ENCODE measurements at regions not wholly inside any gene's neighbourhood (a gene's known extent, or its start where the extent isn't known, plus 50 kb on each side); places are given as distances from the start of the nearest gene placed in this dataset.

GRCh38 chr5:135087950-135088349 lies 53.9 kb upstream of the PITX1 start:
- Histone ChIP-seq H3K27ac (no peak overlapping the region), H3K9me3 (no peaks in the 10 kb centered on the region), H3K4me3 (no peak overlapping the region), H3K4me2 (no peak overlapping the region), H3K4me1 (peaks cover 20% of the 10 kb centered on the region)
- TF ChIP-seq SREBF2 (IDR thresholded peaks at IDR 0.05) (no peak), KDM5A (IDR thresholded peaks at IDR 0.05) (no peak), EP300 (IDR thresholded peaks at IDR 0.05) (no peak), RFX5 (IDR thresholded peaks at IDR 0.05) (no peak), HDAC2 (IDR thresholded peaks at IDR 0.05) (no peak), MYC (IDR thresholded peaks at IDR 0.05; ENCODE audit: borderline replicate concordance, low read length) (no peak), PBX3 (IDR thresholded peaks at IDR 0.05) (no peak), ZNF302 (CRISPR knock-in tag; IDR thresholded peaks at IDR 0.05) (no peak), POLR2A (IDR thresholded peaks at IDR 0.05; ENCODE audit: low read length) (no peak)
- DNase-seq (ENCODE audit: low read depth in 1 of 2, low spot score in 1 of 2) = no peak
- ChIA-PET POLR2A (no interaction called here), CTCF (interaction anchor here (0.5 kb wide), 1 partner anchor 159 kb away, joined by 5 read pairs; no protein-coding TSS in a partner anchor)
- ATAC-seq = no peak
- WGBS (ENCODE audit: missing lambda C conversion rate) = 57% methylated on average over 1 of the region's 1 CpG
- no peak for FAIRE-seq

GRCh38 chr5:135085936-135086725 lies 52.1 kb upstream of the PITX1 start:
- WGBS (ENCODE audit: missing lambda C conversion rate) = 81% methylated on average over 16 of the region's 17 CpGs
- TF ChIP-seq CEBPB (IDR thresholded peaks at IDR 0.05) (no peak), E2F6 (IDR thresholded peaks at IDR 0.05; ENCODE audit: borderline replicate concordance, low read depth) (no peak), HDAC2 (IDR thresholded peaks at IDR 0.05) (no peak), FOSB (CRISPR knock-in tag; IDR thresholded peaks at IDR 0.05) (no peak), CBX2 (IDR thresholded peaks at IDR 0.05; ENCODE audit: borderline replicate concordance, low read depth) (no peak), GATA3 (IDR thresholded peaks at IDR 0.05; ENCODE audit: borderline replicate concordance) (no peak)
- DNase-seq (ENCODE audit: low read depth in 1 of 2, low spot score in 1 of 2) (no peak), FAIRE-seq (no peak), ATAC-seq (peak in 1 of 2 experiments; percentile 24; a peak in 2 of 6 replicates)
- Histone ChIP-seq H3K4me1 (peaks cover 20% of the 10 kb centered on the region), H3K9me3 (peaks cover 14% of the 10 kb centered on the region), H3K4me3 (no peak overlapping the region), H3K4me2 (peak overlapping the region; percentile 59), H3K27ac (peak overlapping the region; percentile 54 to 75; a peak in 5 of 6 replicates)
- CTCF ChIA-PET = interaction anchor here (0.6 to 1.0 kb wide), 3 partner anchors 34 to 108 kb away, joined by 3 to 4 read pairs (median 3); no protein-coding TSS in a partner anchor
- POLR2A ChIA-PET = no interaction called here

- 21% methylated on average over 5 of the region's 6 CpGs for WGBS (ENCODE audit: missing lambda C conversion rate)
- H3K9me3 ChIP-seq = peaks cover 22% of the 10 kb centered on the region
- no peak overlapping the region for H3K4me3 ChIP-seq
- ATAC-seq (peak; percentile 77 to 92; a peak in 5 of 6 replicates), DNase-seq (ENCODE audit: low read depth in 1 of 2, low spot score in 1 of 2) (peak; percentile 46 to 51), FAIRE-seq (no peak)
- H3K27ac ChIP-seq = peak overlapping the region; percentile 54 to 75
- POLR2A ChIA-PET = no interaction called here
- peaks cover 20% of the 10 kb centered on the region for H3K4me1 ChIP-seq
- no peak for TF ChIP-seq ZC3H11A (IDR thresholded peaks at IDR 0.05)
- no peak for TF ChIP-seq FOSB (CRISPR knock-in tag; IDR thresholded peaks at IDR 0.05)
- TF ChIP-seq REST (IDR thresholded peaks at IDR 0.05) = no peak
- TF ChIP-seq MAZ (IDR thresholded peaks at IDR 0.05; ENCODE audit: borderline replicate concordance, low read depth, low read length) = no peak
- no peak for TF ChIP-seq ELK1 (IDR thresholded peaks at IDR 0.05; ENCODE audit: low read depth, low read length)
- no peak for TF ChIP-seq PHF8 (IDR thresholded peaks at IDR 0.05; ENCODE audit: borderline replicate concordance, low read depth)
- TF ChIP-seq NPAS2 (CRISPR knock-in tag; IDR thresholded peaks at IDR 0.05; ENCODE audit: borderline replicate concordance) = no peak
- CTCF ChIA-PET = interaction anchor here (0.6 to 1.4 kb wide), 4 partner anchors 32 to 109 kb away, joined by 3 to 6 read pairs (median 4); no protein-coding TSS in a partner anchor
- peak overlapping the region; percentile 59 for H3K4me2 ChIP-seq
Observed at GRCh38 chr5:135085133-135085935, 51.3 kb upstream of the PITX1 start.

All from A549 (cell line).